ENCODE measurements at regions not wholly inside any gene's neighbourhood (a gene's known extent, or its start where the extent isn't known, plus 50 kb on each side); places are given as distances from the start of the nearest gene placed in this dataset.
"Not testable (repeated sequence)": the region's sequence is repeated elsewhere in the genome, so short reads cannot be mapped to it uniquely, and the experiment has no call there.

DNA sequence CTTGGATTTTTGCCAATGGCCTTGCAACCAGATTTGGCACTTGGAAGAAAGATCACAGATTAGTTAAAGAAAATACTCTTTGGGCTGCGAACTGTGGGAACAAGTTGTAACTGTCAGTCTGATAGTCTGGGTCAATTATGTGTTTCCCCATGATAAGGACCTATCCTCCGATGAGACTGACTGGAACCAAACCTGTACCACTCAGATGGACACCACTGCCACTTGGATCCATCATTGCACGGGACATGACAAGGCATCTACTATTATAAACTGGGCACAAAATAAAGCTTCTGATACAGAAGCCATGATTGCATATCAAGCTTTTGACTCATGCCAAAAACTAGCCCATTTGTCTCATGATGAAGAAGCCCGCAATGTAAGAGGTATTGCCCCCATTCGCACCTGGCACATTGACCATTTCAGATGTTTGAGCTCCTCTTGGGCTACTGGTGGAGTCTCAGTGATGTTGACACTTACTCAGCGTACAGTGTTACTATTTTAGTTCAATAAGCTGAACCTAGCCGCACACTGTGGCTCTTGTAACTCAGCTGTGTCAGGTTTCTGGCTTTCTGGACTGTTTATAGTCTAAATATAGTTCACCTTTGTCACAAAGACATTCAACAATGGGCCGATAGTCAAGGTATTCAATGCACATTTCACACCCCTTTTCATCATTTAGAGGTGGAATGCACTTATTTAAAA, 179.8 kb upstream of the RBBP8 start:
- DNase-seq = no peak

- not testable (repeated sequence) for DNase-seq
Measured at GRCh38 chr18:22764005-22764404, 169.1 kb upstream of the RBBP8 start.

GRCh38 chr18:22765896-22766295, 167.2 kb upstream of the RBBP8 start:
- no peak for DNase-seq

GRCh38 chr18:22767653-22768052, 165.5 kb upstream of the RBBP8 start:
- no peak for DNase-seq

GRCh38 chr18:22773944-22774343, 159.2 kb upstream of the RBBP8 start:
- DNase-seq = no peak

GRCh38 chr18:22778996-22779395, 154.1 kb upstream of the RBBP8 start:
- DNase-seq = no peak

DNA sequence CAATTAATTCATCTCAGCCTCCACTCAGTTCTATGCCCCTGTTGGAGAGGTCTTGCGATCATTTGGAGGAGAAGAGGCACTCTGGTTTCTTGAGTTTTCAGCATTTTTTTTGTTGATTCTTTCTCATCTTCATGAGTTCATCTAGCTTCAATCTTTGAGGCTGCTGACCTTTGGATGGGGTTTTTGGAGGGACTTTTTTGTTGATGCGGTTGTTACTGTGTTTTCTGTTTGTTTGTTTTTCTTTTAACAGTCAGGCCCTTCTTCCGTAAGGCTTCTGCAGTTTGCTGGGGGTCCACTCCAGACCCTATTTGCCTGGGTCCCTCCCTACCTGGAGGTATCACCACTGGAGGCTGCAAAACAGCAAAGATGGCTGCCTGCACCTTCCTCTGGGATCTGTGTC, 149.9 kb upstream of the RBBP8 start:
- DNase-seq = no peak

DNA sequence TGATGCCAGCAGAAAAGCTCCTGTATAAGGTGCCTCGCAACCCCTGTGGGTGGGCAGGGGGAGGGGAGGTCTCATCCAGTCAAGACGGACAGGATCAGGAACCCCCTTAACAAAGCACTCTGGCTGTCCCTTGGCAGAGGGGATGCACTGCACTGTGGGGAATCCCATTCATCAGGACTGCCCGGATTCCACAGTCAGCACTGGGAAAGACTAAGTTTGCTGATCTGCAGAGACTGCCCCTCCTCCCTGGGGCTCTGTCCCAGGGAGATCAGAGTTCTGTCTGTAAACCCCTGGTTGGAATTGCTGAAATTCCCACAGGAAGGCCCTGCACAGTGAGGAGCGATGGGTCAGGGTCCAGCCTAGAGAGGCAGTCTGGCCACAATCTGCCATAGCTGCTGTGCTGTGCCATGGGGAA, 149.5 kb upstream of the RBBP8 start:
- DNase-seq = no peak

DNA sequence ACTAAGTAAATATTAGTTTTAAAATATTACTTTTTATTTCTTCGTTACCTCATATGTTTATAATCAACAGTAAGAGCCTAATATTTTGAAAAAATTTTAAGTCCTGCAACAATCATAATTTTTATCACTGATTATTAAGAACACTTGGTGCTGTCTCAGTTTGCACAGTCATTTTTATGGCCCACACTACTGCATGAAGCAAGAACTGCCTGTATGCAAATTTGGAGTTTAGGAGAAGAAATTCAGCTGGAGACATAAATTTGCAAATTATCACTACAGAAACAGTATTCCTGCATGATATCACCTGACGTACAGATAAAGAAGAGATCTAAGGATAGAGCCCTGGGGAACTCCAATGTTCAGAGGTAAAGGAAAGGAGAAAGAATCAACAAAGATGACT, 144.1 kb upstream of the RBBP8 start:
- no peak for DNase-seq

DNA sequence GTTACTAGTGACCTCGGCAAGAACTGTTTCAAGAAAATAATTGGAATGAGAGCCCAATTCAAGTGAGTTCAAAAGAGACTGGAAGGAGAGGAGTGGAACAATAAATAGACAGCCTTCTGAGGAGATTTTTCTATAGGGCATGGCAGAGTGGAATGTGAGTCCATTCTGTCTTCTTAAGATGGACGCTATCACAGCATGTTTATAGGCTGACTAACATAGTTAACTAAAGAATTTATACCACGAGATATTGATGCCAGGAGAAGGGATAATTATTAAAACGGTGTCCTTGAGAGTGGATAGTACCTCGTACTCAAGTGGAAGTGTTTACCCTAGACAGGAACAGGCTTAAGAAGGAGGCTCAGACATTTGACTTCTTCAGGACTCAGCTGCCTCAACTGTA, 143.5 kb upstream of the RBBP8 start:
- DNase-seq = no peak

DNA sequence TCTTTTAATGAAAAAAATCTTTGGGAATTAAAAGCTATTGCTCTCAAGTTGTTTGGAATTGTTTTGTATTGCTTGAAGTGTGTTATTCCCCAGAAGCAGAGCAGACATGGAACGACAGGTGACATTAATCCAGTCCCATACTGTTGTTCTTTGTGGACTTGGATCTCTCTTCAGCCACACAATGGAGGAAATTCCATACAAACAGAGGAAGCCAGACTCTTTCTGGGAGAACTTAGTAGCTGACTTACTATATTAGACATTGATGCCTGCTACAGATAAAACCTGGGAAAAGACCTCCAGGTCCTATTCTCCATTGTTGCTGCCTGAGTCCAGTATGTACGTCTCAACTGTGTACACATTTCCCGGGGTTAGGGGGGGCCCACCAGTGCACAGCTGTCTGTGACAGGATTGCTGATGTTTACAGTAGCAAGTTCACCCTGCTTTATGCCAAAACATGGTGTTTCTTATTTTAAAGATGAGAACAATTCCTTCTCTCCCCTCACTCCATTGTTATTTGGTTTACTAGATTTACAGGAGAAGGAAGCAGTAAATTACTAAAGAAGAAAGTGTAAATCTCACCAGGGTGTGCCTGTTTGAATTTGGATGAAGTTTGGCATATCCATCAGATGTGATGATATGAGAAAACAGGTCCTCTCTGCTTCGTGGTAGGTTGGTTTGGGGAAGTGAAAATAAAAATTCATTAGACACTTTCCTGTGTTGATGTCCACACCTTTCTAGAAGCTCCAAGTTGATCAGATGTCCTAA, 142.4 kb upstream of the RBBP8 start:
- DNase-seq = no peak

GRCh38 chr18:22791310-22791610, 141.9 kb upstream of the RBBP8 start:
- DNase-seq = no peak

- no peak for DNase-seq
Measured at GRCh38 chr18:22796113-22796512, 137.0 kb upstream of the RBBP8 start.

DNA sequence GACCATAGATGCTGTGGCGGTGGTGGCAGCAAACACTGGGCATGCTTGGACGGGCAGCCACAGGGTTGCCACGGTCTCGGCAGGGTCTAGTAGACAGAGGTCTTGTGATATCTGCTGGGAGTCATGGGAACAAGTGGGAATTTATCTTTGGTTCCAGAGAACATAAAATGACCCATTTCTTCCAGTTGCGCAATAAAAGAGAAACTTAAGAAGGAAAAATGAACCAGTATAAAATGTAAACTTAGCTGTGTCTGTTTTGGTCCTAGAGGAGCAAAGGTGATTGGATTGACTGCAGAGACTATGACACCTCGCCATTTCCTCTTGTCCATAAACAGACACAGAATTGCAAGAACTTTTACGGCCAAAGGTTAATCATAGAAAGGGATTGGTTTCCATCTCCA, 132.6 kb upstream of the RBBP8 start:
- DNase-seq = no peak

- DNase-seq = peak; percentile 2
Measured at GRCh38 chr18:22813648-22814328, 119.3 kb upstream of the RBBP8 start.

- no peak for DNase-seq
Measured at GRCh38 chr18:22814329-22814703, 118.8 kb upstream of the RBBP8 start.

- DNase-seq = peak; percentile 27
Measured at GRCh38 chr18:22816266-22817176, 116.6 kb upstream of the RBBP8 start.

DNA sequence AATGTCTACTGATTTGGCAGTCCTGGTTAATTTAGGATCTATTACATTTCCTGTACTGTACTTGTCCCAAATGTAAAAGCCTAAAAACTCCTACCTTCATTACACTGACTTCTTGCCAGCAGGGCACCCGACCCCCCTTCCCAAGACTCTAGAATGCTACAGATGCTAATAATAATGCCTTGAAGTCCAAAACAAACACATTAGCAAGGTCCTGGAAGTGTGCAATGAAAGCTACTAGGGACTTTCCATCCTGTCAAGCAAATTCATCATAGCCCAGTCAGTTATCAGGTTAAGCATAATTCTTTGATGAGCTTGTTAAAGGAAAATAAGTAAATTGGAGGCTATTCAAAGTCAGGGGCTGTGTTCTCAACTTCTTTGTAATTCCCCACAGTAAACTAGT, 115.3 kb upstream of the RBBP8 start:
- DNase-seq = no peak

- no peak for DNase-seq
Measured at GRCh38 chr18:22822024-22822423, 111.1 kb upstream of the RBBP8 start.

DNA sequence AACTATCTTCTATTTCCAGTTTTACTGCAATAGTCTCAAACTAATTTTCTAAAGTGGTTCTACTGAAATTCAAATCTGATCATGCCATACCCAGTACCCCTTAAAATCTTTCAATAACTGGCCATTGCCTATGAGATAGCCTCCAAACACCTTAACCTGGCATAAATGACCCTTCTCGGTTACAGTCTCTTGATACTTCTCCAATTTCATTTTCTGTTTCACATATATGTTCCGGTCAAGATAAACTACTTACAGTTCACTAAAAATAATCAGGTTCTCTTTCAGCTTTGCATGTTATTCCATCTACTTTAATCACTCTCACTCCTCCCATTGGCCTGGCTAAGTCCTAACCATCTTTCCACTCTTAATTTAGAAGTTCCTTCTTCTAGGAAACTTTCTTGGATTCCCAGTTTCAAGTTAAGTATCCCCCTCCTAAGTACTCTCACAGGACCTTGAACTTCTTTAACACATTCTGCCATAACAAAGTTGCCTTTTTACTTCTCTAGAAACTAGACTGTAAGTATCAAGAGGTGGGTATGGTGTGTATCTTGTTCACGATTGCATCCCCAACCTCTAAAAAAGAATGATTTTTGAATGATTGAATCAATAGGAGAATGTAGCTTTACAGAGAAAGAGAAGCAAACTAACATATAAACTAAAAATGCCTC, 110.2 kb upstream of the RBBP8 start:
- no peak for DNase-seq

- no peak for DNase-seq
Measured at GRCh38 chr18:22826726-22827125, 106.4 kb upstream of the RBBP8 start.

GRCh38 chr18:22827216-22827615, 105.9 kb upstream of the RBBP8 start:
- no peak for DNase-seq

- no peak for DNase-seq
Measured at GRCh38 chr18:22827741-22828140, 105.4 kb upstream of the RBBP8 start.

All from SHP77 treated with DMSO at 0.1 percent for 48 hours (cell line).